HT-29 (cell line): ENCODE measurements at regions not wholly inside any gene's neighbourhood (a gene's known extent, or its start where the extent isn't known, plus 50 kb on each side); places are given as distances from the start of the nearest gene placed in this dataset.

Experiments used
- DNase-seq: peaks from one replicate; pipeline ENCODE4 v3.0.0-alpha.2; 2015; ENCODE audit warnings: low spot score

DNA sequence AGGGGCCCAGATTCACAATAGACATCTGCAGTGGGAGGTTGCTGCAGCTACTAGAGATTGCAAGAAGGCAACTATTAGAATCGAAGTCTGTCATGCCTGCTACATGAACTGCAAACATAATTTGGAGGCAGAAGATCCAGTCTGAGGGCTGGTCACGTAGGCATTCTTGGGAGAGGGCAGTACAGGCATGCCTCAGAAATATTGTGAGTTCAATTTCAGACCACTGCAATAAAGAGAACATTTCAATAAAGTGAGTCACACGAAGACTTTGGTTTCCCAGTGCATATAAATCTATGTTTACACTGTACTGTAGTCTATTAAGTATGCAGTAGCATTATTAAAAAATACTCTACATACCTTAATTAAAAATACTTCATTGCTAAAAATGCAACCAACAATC, 585.8 kb upstream of the FAT1 start:
- no peak for DNase-seq

DNA sequence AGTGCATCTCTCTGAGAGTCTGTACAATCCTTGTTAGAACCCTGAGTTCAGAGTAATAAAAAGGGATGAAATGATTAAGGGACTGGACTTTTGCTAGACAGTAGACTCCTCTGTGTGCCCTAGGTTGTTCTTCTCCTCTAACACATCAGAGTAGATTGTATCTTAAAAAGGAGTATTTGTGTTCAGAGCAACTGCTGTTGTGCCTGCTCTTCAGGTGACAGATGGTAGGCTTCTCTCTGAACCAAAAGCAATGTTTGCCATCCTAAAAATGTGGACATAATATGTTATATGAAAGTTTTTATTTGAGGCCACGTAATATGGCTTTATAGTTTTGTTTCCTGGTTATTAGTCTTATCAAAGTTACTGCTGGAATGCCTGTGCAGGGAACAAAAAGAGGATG, 588.6 kb upstream of the FAT1 start:
- no peak for DNase-seq

DNA sequence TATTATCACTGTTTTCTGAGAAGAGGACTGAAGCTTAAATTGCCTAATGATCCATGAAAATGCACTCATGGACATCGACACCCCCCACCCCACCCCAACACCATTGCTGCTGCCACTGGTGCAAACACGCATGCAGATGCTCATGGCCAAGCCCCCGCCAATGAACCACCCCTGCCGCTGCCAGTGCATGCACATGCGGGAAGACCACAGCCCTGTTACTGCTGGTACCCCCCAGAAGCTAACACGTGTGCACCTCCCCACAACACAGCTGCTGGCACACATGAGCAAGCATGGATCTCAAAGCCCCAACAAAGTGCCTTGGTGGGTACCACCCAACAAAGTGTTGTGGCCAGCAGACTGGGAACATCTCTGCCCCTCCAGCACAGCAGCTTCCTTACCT, 594.1 kb upstream of the FAT1 start:
- DNase-seq = no peak

DNA sequence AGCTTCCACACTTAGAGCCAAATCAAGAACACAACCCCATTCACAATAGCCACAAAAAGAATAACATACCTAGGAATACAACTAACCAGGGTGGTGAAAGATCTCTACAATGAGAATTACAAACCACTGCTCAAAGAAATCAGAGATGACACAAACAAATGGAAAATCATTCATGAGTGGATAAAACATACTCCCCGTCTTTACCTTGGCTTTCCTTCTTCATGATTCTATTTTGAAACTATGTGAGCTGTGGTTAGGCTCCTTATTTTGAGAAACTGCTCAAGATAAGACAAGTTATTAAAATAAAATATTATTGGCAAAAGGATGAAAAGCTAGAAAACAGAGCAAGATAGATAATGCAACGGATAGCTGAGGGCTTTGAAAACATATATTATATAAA, 598.1 kb upstream of the FAT1 start:
- no peak for DNase-seq

DNA sequence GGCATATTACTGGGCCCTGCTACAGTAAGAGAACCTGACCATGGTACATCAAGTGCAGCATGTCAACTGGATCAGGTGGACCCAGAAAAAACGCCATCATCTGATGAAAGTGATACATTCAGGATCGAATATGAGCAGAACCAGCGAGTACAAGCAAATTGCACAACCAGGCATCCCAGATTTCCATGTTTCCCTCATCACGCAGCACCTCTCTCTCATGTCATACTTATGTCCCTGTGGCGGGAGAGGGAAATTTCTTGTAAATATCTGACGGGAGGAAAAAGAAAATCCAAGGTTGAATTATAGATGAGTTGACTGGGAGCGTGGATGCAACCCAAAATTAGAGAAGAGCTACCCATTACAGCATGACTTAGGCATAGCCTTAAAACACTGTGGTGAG, 608.5 kb upstream of the FAT1 start:
- no peak for DNase-seq

DNA sequence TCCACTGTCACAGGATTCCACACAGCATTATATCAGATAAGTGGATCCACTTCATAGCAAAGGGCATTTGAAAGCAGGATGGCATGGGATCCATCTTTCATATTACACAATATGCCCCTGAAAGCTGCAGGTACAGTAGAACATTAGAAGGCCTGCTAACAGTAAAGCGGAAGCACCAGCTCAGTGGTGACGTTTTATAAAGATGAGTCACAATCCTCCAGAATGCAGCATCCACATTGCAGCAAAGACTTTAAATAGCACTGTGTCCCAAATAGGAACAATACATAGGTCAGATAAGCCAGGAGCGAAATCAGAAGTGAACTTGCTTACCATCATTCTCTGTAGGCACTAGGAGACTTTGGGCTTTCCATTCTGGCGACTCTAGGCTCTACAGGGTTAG, 609.5 kb upstream of the FAT1 start:
- peak; percentile 16 for DNase-seq

DNA sequence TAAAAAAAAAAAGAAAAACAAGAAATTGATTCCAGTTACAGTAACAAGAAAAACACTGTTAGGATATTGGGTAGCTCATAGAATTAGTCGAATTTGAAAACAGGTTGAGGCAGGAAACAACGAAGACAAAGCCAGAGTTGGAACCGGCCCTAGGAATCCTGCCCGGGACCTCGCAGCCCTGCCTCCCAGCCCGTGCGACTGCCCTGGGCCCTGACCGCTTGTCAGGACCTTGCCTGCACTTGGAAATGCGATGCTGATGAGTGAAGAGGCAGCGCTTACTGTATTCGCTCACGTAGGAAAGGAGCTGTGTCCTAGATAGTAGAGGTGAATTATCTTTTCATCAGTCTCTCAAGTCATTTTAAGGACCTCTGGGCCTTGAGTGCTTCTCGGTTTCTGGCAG, 611.7 kb upstream of the FAT1 start:
- no peak for DNase-seq

DNA sequence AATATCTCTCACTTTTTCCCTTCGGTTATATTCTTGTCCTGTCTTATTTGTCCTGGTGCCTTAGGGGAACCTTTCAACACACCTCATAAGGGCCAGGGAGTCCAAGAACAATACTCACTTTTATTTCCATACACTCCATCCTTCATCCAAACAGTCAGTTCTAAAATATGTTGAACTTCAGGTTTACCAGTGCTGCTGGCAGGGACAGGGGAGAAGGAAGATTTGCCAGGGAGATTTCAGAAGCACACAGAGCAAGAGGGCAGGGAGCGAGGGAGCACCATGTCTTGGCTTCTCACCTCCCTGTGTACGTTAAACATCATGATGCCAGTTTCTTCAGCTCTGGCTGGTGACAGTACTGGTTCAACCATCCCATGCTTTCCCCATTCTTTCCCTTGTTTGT, 631.1 kb upstream of the FAT1 start:
- DNase-seq = no peak

DNA sequence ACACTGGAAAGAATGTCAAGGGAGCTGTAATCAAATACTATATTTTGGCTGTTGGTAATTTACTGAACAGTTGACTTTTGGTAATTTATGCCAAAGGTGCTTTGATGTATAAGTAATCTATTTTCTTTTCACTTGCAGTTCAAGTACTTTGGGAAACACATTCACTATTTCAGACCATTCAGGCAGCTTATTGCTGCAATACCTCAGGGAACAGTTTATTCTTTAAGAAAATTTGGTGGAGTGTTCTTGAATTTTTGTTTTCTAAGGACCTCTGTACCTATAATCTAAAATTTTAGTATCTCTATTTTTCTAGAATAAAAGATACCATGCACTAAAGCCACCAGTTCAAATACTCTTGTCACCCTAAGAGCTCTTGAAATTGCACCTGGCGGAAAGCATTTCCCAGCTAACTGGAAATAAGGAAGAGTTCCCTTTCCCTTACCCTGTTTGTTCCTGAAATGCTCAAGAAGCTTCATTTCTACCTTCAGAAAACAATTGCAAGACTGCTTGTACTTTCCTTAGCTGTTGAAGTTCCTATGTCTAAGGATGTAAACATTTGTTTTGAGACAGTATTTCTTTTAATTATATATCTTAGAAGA, 633.5 kb upstream of the FAT1 start:
- DNase-seq = no peak

DNA sequence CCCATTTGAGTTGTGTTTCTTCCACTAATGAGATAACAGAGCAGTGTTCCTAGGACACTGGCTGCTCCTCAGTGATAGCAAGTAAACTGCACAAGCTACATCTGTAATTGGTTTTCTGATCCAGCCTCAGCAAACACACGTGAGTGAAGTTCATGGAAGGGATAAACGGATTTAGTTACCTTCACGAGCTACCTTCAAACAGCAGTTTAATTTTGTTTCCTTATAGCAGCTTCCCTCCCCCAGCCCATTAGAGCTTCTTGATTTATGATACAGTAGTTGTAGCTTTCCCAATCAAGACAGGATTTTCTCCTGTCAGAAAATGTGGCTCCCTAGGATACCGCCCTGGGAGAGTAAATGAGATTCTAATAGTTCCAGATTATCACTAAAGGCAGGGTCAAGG, 634.2 kb upstream of the FAT1 start:
- no peak for DNase-seq

DNA sequence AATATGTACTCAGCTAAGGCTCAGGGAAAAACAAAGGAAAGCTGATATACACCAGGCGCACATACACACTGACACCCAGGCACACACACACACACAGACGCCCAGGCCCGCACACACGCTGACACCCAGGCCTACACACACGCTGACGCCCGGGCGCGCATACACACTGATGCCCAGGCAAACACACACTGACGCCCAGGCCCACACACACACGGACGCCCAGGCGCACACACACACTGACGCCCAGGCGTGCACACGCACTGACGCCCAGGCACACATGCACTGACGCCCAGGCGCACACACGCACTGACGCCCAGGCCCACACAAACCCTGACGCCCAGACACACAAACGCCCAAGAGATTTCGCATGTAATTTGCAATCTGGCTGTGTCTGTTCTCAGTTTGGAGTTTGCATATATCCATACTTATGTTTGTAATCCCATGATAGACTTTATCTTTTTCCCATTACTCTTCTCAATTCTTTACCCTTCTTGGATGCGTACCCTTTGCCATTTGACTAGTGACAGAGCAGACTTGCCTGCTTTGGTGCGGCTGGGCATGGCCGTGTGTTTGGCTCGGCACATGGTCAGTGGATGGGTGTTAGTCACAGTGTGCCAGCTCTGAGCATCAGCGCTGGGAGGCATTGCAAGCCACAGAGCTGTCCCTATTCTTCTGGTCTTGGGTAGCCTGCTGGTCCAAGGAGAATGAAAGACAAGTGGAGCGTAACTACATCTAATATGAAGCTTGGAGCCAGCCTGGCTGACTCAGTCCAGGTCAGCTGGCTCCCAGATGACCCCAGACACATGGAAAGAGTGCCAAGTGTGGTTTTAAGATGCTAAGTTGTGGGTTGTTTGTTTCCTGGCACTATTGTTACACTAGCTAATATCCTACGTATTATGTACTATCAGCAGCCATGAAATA, 632.4 kb upstream of the ZFP42 start:
- no peak for DNase-seq

DNA sequence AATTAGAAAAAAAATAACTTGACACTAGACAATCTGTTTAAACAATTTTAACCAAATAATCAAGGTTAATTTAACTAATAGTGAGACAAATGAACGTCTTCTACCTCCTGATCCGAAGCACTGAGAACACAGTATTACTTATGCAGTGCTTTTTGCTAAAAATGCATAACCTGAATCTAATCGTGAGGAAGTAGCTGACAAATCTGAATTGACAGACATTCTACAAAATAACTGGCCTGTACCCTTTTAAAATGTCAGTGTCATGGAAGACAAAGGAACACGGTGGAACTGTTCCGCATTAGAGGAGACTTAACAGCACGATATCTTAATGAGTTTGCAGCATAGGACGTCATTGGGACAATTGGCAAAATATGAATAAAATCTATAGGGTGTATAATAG, 631.2 kb upstream of the ZFP42 start:
- DNase-seq = no peak

DNA sequence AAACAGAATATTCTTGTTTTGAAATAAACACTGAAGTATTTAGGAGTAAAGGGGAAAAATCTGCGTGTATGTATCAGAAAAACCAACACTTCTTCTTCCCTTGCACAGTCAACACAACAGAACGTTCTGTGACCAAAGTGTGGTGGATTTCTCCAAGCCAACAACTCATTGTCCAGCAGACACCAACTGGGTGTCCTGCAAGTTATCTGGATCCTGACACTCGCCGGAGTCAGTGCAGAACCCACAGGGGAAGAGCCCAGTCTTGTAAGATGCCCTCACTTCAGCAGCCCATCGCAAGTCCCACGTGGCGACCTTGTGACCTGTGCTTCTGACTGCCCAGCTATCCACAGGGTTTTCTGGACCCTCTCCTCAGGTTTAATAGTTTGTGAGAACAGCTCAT, 630.7 kb upstream of the ZFP42 start:
- no peak for DNase-seq

DNA sequence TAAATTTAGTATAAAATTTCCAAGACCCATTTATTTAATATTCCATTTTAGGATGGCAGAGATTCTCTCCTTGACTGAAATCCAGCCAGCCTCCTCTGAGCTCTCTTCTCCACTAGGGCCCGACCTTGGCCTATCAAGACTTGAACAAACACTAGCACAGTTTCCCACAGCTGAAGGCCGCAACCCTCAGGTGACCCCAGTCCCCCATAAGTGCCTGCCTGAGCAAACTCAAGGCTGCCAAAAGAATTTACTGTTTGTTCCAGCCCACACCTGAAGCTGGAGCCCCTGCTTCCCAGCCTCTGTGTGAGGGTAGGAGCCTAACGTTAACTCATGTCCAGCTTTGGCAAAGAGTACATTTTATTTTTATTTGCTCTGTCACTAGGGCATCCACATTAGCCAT, 629.0 kb upstream of the ZFP42 start:
- DNase-seq = no peak

DNA sequence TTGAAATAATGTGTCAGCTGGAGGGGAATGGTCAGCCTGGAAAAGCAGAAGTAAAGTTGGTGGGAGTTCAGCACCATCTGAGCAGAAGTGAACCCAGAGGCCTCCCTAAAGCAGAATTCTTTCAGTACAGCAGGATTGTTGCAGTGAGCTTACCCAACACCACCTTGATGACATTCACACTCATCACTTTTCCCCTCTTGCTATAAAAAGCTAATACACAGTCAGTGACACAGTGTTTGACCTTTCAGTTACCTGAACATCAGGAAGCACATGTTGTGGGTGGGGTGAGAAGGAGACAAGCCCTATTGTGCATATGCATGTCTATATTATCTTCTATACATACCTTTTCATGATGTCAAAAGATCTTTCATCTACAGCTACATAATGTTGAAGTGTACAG, 624.7 kb upstream of the ZFP42 start:
- DNase-seq = no peak

DNA sequence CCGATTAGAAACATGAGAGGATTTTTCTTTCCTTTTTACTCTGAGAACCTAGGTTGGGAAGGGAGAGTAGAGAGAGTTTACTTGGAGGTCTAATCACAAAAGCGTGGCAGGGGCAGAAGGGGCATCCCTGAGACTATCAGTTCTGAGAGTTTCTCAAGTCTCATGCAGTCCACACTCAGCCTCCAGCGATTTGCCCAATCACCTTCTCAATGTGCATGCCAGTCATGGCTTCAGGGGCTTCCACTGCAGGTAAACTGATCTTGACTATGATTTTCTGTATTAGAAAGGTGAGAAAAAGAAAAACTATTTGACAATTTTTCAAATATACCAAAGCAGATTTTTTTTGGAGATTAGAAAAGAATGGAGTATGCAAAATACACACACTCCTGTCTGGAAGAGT, 617.1 kb upstream of the ZFP42 start:
- DNase-seq = no peak

DNA sequence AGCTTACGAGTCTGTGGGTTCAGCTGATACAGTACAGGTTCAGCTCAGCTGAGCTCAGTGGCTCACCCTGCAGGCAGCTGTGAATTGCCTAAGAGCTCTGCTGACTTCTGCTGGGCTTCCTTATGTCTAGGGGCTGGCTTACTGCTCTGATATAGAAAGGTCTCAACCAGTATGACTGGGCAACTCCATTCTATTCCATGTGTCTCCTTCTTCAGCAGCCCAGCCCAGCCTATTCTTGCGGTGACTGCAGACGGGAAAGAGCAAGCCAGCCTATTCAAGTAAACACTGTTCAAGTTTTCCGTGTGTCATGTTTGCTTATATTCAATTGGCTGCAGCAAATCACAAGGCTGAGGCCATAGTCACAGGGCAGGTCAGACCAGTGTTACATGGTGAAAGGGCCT, 615.4 kb upstream of the ZFP42 start:
- peak; percentile 64 for DNase-seq

DNA sequence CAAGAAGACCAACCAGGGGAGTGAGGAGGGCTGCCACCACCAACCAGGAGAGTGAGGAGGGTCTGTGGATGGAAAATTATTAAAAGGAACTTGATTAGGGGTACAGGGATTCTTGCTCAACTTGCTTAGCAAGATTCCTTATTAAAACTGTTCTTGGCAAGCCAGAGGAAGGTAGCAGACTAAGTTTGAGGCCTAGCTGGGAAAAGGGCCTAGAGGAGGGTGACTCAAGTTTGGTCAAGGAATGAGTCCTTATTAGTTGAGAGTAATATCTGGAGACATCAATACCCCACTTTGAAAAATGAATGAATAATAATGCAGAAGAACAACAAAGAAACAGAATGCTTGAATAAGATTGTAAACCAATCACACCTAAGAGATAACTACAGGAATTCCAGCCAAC, 612.4 kb upstream of the ZFP42 start:
- DNase-seq = no peak

DNA sequence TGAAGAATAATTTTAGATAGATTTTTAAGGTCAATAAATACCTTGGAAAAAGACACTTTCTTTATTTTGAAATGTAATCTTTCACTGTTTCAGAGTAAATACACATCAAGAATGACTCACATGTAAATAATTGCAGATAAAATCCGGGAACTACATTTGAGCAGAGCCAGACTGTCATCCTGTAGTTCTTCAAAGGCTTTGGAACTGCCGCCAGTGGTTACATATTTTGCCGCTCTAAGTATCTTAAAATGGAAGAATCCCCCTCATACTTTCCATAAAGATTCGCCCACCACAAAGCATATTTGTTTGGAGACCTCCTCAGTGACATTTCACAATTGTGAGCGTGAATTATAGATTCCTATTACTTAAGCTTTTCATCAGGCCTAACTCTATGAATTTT, 607.8 kb upstream of the ZFP42 start:
- DNase-seq = no peak

DNA sequence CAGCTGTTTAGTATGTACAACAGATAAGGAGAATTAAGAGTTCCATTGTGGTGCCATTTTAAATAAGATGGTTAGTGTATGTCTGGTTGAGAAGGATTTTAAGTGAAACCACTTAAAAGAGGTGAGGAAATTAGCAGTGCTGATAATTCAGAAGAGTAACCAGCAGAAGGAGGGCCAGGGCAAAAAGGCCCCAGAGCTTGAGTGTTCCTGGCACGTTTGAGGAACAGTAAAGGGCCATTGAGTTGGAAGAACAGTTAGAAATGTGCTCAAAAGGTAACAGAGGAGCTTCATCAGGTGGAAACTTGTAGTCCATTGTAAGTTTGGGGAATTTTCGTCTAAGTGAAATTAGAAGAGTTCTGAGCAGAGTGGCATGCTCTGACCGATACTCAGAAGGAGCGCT, 606.2 kb upstream of the ZFP42 start:
- no peak for DNase-seq

DNA sequence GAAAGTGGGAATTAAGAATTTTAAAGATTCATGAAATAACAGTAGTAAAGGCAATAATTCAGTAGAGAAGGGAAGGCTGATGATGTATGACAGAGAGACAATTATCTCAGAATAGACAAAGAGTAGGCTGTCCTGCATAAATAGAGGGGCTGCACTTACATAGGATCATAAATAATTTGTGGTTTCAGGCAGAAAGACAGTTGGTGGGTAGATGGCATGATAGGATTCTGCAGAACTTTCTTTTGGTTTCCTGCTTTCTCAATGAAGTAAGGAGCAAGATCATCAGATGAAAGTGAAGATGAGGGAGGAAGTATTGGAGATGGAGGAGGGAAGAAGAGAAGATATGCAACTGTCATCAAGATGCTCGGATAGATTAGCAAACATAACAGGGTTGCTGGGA, 604.9 kb upstream of the ZFP42 start:
- no peak for DNase-seq

DNA sequence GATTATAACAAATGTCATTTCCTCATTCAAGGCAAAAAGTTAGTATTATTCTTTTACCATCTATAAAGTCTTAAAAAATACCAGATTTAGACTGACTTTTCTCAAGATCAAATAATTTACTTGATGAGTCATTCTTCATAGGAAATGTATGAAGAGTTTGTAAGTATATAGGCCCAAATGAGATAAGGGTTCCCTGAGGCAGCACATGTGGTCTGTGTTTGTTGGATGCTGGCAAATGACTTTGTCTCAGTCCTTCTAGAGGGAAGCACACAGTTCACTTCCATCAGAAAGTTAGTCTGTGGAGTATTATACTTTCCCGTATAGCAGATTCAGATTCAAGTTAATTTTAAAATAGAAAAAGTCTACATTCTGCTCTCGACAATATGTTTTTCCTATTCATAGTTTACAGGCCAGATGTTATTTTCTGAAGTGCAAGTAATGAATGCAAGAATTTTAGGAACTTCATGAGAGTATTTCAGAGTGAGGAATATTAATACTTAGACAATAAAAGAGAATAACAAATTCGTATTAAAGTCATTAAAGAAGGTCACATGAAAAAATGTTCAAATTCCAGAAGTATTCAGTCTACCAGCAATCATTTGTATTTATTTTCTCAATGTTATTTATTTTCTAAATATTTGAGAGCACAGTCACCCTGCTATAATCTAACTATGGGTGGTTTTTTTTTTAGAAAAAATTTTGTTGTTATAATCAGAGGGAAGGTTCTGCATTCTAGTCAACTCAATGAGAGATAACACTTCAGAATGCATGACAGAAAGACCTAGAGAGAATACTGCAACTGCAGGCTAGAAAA, 601.8 kb upstream of the ZFP42 start:
- no peak for DNase-seq

DNA sequence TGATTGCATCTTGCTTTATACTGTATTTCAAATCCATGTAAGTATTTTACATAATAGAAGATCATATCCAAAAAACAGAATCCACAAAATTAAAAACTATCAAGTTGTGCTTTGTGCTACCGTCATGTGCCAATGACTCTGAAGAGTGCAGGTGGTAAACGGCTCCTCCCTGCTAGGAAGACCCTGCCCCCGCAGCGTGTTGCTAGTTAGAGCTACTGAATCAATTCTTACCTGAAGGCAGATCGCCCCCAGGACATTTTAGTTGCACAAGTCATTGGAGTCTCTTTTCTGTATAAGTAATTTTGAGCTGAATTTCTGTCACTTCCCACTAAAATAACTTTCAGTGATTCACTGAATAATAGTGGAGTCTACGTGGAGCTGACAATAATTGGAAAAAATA, 599.5 kb upstream of the ZFP42 start:
- no peak for DNase-seq
